HEK293T (cell line): ENCODE measurements at regions not wholly inside any gene's neighbourhood (a gene's known extent, or its start where the extent isn't known, plus 50 kb on each side); places are given as distances from the start of the nearest gene placed in this dataset.

ENCODE experiments used
- ARNT ChIP-seq: fragments of 450-650 bp; IDR thresholded peaks from 2 replicates; pipeline ENCODE4 v1.6.1; 2017; ENCODE audit warnings: mild to moderate bottlenecking
- FOXK2 ChIP-seq: fragments of 450-650 bp; IDR thresholded peaks from 2 replicates; pipeline ENCODE4 v1.6.1; 2016; ENCODE audit warnings: mild to moderate bottlenecking
- HDGF ChIP-seq: fragments of 450-650 bp; IDR thresholded peaks from 2 replicates; pipeline ENCODE4 v1.6.1; 2017; ENCODE audit warnings: antibody characterized with exemption, borderline replicate concordance
- L3MBTL2 ChIP-seq: fragments of 450-650 bp; conservative IDR thresholded peaks from 2 replicates; pipeline ENCODE4 v1.6.1; 2016; ENCODE audit warnings: mild to moderate bottlenecking
- SP1 ChIP-seq: fragments of 450-650 bp; IDR thresholded peaks from 2 replicates; pipeline ENCODE4 v1.6.1; 2017
- TARDBP ChIP-seq: fragments of 450-650 bp; IDR thresholded peaks from 2 replicates; pipeline ENCODE4 v1.6.1; 2016

DNA sequence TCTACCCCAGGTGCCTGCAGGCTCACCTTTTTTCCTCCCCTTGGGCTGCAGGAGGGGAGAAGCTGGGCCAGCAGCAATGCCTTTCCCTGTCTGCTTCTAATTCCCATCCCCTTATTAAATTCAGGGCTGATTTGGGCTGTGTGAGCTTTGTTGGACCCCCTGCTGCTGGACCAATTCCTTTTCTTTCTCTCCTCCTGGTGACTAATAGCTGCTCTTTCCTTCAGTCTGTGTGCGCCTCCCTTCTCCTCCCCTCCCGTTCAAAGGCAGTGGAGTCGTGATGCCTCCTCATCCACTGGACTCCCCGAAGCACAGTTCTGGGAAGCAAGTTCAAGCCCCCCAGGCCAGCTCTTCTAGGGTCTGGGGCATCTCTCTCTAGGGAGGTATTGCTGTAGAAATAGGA, 567.9 kb upstream of the CADM1 start:
- TF ChIP-seq FOXK2 (no peak), HDGF (no peak), TARDBP (no peak), ARNT (no peak), SP1 (no peak), L3MBTL2 (no peak)
